ENCODE measurements at regions not wholly inside any gene's neighbourhood (a gene's known extent, or its start where the extent isn't known, plus 50 kb on each side); places are given as distances from the start of the nearest gene placed in this dataset.
"Not testable (repeated sequence)": the region's sequence is repeated elsewhere in the genome, so short reads cannot be mapped to it uniquely, and the experiment has no call there.

GRCh38 chr4:187383181-187383580 is 612.4 kb upstream of the ZFP42 start:
- no peak for DNase-seq (ENCODE audit: low read depth)
- TF ChIP-seq, protein P1, sequence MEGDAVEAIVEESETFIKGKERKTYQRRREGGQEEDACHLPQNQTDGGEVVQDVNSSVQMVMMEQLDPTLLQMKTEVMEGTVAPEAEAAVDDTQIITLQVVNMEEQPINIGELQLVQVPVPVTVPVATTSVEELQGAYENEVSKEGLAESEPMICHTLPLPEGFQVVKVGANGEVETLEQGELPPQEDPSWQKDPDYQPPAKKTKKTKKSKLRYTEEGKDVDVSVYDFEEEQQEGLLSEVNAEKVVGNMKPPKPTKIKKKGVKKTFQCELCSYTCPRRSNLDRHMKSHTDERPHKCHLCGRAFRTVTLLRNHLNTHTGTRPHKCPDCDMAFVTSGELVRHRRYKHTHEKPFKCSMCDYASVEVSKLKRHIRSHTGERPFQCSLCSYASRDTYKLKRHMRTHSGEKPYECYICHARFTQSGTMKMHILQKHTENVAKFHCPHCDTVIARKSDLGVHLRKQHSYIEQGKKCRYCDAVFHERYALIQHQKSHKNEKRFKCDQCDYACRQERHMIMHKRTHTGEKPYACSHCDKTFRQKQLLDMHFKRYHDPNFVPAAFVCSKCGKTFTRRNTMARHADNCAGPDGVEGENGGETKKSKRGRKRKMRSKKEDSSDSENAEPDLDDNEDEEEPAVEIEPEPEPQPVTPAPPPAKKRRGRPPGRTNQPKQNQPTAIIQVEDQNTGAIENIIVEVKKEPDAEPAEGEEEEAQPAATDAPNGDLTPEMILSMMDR (conservative IDR thresholded peaks at IDR 0.05; ENCODE audit: low read depth, low read length), result no peak
- H3K4me3 ChIP-seq (ENCODE audit: low read depth, low read length), result no peak overlapping the region

GRCh38 chr4:187387739-187388138 is 607.8 kb upstream of the ZFP42 start:
- no peak overlapping the region for H3K4me3 ChIP-seq (ENCODE audit: low read depth, low read length)
- no peak for DNase-seq (ENCODE audit: low read depth)

GRCh38 chr4:187389420-187389819 is 606.2 kb upstream of the ZFP42 start:
- no peak overlapping the region for H3K4me3 ChIP-seq (ENCODE audit: low read depth, low read length)
- DNase-seq (ENCODE audit: low read depth), result no peak
- TF ChIP-seq, protein P1 (conservative IDR thresholded peaks at IDR 0.05; ENCODE audit: low read depth, low read length), result no peak

More at GRCh38 chr4:187387739-187388138, 607.8 kb upstream of the ZFP42 start:
- TF ChIP-seq, protein P1 (conservative IDR thresholded peaks at IDR 0.05; ENCODE audit: low read depth, low read length), result no peak

- DNase-seq (ENCODE audit: low read depth), result no peak
- TF ChIP-seq, protein P1 (conservative IDR thresholded peaks at IDR 0.05; ENCODE audit: low read depth, low read length), result no peak
- no peak overlapping the region for H3K4me3 ChIP-seq (ENCODE audit: low read depth, low read length)
These were observed 604.9 kb upstream of the ZFP42 start for GRCh38 chr4:187390646-187391045.

GRCh38 chr4:187393531-187394344 is 601.8 kb upstream of the ZFP42 start:
- TF ChIP-seq, protein P1 (conservative IDR thresholded peaks at IDR 0.05; ENCODE audit: low read depth, low read length), result no peak
- no peak for DNase-seq (ENCODE audit: low read depth)
- no peak overlapping the region for H3K4me3 ChIP-seq (ENCODE audit: low read depth, low read length)

DNA sequence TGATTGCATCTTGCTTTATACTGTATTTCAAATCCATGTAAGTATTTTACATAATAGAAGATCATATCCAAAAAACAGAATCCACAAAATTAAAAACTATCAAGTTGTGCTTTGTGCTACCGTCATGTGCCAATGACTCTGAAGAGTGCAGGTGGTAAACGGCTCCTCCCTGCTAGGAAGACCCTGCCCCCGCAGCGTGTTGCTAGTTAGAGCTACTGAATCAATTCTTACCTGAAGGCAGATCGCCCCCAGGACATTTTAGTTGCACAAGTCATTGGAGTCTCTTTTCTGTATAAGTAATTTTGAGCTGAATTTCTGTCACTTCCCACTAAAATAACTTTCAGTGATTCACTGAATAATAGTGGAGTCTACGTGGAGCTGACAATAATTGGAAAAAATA is 599.5 kb upstream of the ZFP42 start:
- TF ChIP-seq, protein P1 (conservative IDR thresholded peaks at IDR 0.05; ENCODE audit: low read depth, low read length), result no peak
- H3K4me3 ChIP-seq (ENCODE audit: low read depth, low read length), result no peak overlapping the region
- no peak for DNase-seq (ENCODE audit: low read depth)

DNA sequence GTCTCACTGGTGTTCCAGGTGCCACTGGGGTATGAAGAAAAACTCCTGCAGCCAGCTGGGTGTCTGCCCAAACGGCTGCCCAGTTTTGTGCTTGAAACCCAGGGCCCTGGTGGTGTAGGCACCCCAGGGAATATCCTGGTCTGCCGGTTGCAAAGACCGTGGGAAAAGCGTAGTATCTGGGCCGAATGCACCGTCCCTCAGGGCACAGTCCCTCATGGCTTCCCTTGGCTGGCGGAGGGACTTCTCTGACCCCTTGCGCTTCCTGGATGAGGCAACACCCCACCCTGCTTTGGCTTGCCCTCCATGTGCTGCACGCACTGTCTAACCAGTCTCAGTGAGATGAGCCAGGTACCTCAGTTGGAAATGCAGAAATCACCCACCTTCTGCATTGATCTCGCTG is 587.1 kb upstream of the ZFP42 start:
- DNase-seq (ENCODE audit: low read depth); H3K4me3 ChIP-seq (ENCODE audit: low read depth, low read length): not testable (repeated sequence)
